ENCODE measurements at regions not wholly inside any gene's neighbourhood (a gene's known extent, or its start where the extent isn't known, plus 50 kb on each side); places are given as distances from the start of the nearest gene placed in this dataset.

- DNase-seq, result no peak
These were observed 344.3 kb upstream of the TBL1XR1 start for GRCh38 chr3:177541541-177541940.

DNA sequence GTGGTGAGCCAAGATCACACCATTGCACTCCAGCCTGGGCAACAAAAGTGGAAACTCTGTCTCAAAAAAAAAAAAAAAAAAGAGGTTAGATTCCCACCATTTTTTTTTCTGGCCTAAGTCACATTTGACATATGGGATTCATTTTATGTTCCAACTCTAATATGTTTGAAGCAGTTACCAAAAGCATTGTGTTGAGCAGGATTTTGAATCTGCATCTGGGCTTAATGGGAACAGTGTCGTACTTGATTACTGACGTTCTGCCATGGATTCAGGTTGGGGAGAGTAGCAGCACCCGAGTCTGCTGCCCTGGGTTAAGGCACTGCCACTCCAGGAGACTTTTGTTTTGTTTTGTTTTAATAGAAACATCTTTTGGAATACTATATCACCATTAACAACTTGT is 348.7 kb upstream of the TBL1XR1 start:
- DNase-seq, result no peak

DNA sequence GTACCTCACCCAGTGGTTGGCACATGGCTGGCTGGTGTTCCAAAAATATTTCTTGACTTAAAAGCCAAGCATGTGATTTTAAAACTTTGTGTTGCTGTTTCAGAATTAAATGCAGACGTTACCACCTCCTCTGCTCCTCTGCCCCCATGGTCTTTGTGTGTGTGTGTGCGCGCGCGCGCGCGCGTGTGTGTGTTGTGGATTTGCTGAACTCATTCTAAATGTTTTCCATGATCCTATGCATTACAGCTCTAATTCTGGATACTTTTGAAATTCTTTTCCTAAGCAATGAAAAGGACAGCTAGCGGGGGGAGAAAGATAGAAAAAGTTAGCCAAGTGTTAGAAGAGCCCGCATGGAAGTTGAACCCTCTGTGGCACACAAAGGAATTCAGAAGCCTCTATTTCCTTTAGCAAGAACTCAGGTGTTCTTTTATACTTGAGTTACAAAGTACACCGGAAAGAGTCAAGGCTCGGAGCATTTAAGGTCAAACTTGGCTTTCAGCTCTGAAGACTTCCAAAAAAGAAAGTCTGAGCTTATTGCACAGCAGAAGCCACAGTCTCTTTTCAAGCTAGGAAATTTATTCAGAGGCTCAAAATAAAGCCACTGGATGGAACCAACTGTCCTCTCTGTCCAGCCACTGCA is 350.5 kb upstream of the TBL1XR1 start:
- no peak for DNase-seq

- no peak for DNase-seq
These were observed 353.4 kb upstream of the TBL1XR1 start for GRCh38 chr3:177550667-177551066.

DNA sequence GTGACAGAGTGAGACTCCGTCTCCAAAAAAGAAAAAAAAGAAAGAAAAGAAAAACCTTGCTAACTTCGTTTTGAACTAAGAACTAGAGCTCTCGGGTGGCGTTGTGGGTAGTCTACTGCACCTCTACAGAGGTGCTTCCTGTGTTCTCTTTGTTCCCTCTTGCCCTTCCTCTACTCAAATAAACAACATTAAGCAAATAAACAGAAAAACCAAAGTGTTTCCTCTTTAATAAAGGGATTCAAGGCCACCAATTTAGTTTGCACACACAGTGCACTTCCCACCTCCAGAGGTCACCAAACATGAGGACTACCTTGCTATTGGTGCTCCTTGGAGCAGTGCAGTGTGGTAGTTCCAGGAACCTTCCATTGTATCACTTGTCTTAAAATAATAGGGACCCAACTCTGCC is 354.2 kb upstream of the TBL1XR1 start:
- DNase-seq, result no peak

GRCh38 chr3:177552051-177552450 is 354.8 kb upstream of the TBL1XR1 start:
- no peak for DNase-seq

DNA sequence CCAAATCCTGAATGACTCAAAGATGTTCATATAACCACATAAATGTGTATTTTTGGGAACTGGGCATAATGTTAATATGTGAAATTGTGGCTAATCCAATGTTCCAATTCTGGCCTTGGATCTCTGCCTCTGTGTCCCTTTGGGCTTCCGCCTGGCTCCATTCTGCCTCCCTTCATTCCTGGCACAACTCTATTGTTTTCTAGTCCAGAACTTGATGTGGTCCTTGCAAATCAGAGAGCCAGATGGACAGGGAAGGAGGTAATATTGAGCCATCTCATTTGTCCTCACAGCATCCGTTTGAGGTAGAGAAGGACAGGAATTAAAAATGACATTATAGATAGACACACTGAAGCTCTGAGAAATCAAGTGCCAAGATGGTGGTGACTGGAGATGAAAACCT is 355.7 kb upstream of the TBL1XR1 start:
- DNase-seq, result peak; percentile 94 to 99

DNA sequence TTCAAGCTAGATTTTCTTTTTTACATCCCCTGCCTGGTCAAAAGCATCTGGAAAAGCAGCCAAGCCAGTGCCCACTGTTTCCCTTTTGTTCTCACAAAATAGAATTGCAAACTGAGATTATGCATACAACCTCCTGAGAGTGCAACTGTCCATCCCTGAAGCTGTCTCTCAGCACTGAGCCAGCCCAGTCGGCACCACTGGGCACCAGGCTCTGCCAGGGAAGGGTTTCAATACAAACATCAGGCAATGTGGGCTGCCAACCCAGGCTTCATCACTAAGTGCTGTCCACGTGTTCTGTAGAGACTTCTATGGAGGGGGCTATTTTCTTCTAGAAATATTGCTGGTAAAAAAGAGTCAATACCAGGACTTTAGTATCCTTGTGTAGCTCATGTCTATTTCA is 356.3 kb upstream of the TBL1XR1 start:
- DNase-seq, result no peak

DNA sequence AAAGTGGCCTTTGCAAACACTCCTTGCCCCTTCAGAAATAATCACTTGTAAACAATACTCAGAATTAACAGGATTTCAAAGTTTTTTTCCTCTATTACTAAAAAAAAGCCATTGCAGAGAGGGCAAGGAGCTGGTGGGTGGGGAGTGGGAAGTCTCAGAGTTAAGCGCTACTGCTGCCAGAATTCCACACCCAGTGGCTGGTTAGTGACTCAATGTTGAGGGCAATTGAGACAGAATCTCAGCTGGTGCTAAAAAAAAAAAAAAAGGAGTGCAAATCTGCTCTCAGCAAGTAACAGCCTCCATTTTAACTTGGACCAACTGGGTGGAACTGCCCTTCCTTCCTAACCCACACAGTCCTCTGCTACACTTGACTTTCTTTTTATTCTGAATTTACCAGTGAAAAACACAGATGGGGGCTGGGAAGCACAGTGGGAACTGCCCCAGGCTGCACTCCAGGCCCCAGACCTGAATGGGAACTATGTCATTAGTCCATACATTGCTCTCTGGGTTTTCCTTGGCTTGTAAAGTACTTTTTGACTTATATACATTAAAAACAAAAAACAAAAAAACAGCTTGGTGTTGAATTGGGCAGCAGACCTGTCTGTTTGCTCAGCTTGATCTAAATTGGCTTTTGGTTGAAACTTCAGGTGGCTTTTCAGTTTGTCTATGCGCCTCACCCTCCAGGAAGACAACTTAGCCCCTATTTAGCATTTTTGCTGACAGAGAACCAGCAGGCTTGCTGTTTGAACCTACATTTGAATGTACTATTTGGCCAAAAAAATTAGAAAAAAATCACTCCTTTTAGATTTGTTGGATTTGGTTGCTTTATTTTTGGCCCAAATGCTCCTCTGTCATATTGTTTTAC is 357.8 kb upstream of the TBL1XR1 start:
- DNase-seq, result no peak

DNA sequence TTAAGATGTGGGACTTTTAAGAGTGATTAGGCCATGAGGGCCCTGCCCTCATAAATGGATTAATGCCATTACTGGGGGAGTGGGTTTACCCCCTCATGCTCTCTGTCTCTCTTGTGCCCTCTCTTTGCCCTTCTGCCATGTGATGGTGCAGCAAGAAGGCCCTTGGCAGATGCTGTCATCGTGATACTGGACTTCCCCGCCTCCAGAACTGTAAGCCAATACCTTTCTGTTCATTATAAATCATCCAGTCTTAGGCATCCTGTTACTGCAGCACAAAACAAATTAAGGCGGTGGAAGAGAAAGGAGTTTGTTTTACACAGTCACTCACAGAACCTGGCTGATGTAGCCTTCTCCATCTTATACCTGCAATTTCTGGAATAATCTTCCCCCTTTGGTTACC is 360.3 kb upstream of the TBL1XR1 start:
- no peak for DNase-seq

DNA sequence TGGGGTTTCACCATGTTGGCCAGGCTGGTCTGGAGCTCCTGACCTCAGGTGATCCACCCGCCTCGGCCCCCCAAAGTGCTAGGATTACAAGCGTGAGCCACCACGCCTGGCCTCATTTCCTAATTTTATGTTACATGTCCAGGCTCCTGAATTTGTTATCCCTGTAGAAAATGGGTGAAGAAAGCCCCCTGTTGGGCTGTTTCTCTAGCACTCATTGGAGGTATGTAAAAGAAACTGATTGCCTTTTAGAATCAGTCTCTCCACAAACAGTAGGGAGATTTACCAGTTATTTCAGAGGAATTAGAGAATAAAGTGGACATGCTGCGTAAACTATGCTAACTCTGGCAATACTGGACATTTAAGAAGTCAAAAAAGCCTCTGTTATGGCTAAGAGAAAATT is 364.1 kb upstream of the TBL1XR1 start:
- no peak for DNase-seq

- DNase-seq, result peak in 1 of 2 experiments; percentile 25
These were observed 364.6 kb upstream of the TBL1XR1 start for GRCh38 chr3:177561769-177562392.

DNA sequence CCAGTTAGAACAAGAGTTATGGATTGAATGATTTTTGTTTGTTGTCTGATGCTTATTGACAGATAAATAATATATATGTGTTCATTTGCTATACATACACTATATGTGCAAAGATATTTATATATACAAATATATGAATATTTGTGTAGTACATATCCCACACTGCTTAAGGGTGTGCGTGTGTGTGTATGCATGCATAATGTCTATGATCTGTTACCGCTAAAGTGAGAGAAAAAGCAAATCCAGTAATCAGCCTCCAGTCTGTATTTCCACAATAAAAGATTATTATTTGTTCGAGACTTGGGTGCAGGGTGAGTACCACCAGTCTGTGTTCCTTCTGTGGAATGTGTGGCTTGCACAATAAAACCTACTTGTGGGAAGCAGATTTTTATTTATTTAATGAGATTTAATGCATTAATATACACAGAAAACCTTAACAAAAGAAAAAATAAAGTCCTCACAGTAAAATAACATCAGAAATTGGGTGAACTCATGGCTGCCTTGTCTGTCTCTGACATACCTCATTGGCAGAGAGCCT is 366.0 kb upstream of the TBL1XR1 start:
- DNase-seq, result no peak

- DNase-seq, result no peak
These were observed 366.5 kb upstream of the TBL1XR1 start for GRCh38 chr3:177563792-177564191.

- no peak for DNase-seq
These were observed 368.7 kb upstream of the TBL1XR1 start for GRCh38 chr3:177565981-177566380.

- DNase-seq, result no peak
These were observed 370.6 kb upstream of the TBL1XR1 start for GRCh38 chr3:177567833-177568232.

DNA sequence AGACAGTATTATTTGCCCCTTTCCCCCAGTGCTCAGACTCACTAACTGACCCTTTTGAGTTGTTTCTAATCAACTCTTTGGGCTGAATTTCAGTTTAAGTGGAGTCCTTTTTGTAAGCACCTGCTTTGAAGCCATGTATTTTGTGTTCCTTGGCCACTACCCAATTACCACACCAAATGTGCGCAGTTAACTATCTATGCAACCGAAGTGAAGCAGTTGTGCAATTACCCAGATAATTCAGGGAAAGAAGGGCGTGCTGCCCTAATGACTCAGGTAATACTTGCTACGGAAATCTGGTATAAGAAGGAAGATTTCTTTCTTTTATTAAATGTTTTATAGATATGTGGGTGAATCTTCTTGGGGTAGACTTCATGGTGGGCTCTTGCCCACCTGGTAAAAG is 371.9 kb upstream of the TBL1XR1 start:
- DNase-seq, result no peak

DNA sequence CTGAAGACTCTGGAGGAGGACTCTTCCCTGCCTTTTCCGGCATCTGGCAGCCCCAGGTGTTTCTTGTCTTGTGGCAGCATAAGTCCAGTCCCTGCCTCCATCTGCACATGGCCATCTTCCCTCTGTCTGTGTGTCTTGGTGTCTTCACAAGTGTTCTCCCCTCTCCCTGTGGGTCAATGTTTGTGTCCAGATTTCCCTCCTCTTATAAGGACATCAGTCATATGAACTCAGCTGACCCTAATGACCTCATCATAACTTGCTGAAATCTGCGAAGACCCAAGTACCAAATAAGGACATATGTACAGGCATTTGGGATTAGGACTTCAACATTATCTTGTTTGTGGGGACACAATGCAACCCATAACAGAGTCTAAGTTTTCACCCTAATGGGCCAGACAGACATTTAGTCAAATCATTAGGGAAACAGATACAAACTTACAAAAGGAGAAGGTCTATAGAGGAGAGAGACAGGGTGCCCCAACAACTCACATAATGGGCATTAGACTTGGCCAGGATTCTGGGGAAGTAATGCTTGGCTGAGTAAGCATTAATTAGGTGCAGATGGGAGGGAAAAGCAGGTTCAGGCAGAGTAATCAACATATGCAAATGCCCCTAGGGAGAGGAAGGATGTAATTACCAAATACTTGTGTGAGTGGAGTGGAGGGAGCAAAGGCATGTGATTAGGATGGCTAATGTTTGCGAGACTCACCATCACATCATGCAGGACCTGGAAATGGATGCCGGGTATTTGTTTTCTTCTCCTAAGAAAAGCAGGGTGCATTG is 372.8 kb upstream of the TBL1XR1 start:
- no peak for DNase-seq

DNA sequence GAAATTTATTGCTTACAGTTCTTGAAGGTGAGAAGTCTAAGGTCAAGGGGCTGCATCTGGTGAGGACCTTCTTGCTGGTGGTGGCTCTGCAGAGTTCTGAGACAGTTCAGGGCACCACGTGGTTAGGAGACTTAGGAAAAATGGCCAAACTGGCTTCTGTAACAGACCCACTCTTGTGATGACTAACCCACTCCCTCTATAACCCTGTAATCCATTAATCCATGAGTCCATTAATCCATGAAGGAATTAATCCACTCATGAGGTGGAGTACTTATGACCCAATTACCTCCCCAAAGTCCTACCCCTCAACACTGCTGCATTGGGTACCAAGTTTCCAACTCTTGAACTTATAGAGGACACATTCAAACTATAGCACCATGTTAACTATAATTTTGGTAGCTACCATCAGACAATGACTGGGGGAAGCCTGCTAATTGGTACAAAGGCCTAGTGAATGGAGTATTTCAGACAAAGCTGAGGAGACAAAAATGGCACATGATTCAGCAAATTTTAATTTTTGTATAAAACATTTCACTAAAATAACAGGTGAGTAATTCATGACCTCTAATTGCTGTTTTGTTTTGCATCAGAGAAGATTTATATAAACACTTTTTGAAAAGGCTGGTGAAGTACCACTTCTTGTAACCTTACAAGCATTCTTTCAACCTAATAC is 374.1 kb upstream of the TBL1XR1 start:
- DNase-seq, result no peak

- DNase-seq, result no peak
These were observed 374.6 kb upstream of the TBL1XR1 start for GRCh38 chr3:177571944-177572315.

DNA sequence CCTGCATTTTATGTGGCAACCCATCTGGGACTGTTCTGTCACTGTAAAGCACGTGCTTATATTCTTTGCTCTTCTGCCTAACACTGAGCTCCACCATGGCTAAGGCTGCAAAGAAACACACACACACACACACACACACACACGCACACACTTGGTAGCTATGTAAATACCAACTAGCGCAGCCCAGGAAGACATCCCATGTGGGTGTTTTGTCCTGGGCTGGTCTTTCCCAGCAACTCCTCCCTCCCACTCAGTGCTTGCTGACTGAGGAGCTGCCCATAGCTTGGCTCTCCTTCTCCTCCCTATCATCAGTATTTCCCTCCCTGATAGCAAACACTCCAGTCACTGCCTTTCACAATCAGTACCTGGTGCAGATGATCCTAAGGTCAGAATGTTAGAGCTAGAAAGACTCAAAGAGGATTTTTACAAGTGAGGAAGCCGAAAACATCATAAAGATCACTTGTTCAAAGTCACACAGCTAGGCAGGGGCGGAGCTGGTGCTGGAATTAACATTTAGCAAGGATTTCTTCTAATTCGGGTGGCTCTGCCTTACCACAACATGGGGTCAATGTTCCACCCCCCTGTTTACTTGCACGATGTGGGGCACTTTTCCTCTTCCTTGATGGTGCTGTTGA is 377.1 kb upstream of the TBL1XR1 start:
- DNase-seq, result no peak

GRCh38 chr3:177576746-177577145 is 379.5 kb upstream of the TBL1XR1 start:
- DNase-seq, result no peak
